ENCODE measurements at regions not wholly inside any gene's neighbourhood (a gene's known extent, or its start where the extent isn't known, plus 50 kb on each side); places are given as distances from the start of the nearest gene placed in this dataset.

GRCh38 chr15:53116169-53116568, 326.0 kb upstream of the ONECUT1 start:
- TF ChIP-seq POLR2A (IDR thresholded peaks at IDR 0.05): no peak
- no peak for TF ChIP-seq CTCF (IDR thresholded peaks at IDR 0.05)
- no peak for TF ChIP-seq POLR2AphosphoS5 (IDR thresholded peaks at IDR 0.05)

Data from gastroesophageal sphincter (tissue), 3 donors.